HG03025 (cell line): ENCODE measurements at regions not wholly inside any gene's neighbourhood (a gene's known extent, or its start where the extent isn't known, plus 50 kb on each side); places are given as distances from the start of the nearest gene placed in this dataset.
"Not testable (repeated sequence)": the region's sequence is repeated elsewhere in the genome, so short reads cannot be mapped to it uniquely, and the experiment has no call there.

Experiments used
- ATAC-seq: cut with Tn5 transposase; IDR thresholded peaks from one replicate; pipeline ENCODE4 v1.9.1; 2021; ENCODE audit warnings: mild to moderate bottlenecking, moderate library complexity; ENCODE audit not compliant: unreplicated experiment, low FRiP score

DNA sequence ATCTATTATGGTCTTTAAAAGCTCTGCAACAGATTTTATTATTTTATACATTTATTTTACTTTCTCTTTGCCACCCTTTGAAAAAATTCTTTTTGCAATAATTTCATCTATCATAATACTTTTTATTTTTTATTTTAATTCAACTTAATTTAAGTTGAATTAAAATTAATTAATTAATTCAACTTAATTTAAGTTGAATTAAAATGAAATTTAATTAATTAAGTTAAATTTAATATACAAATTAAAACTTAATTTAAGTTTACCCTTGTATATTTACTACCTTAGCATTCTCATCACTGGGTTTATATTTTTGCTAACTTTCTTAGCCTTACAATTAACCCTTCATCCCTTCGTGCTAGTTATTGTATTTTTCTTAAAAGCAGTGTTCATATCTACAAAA, 301.4 kb downstream of the SLITRK5 start:
- no peak for ATAC-seq

DNA sequence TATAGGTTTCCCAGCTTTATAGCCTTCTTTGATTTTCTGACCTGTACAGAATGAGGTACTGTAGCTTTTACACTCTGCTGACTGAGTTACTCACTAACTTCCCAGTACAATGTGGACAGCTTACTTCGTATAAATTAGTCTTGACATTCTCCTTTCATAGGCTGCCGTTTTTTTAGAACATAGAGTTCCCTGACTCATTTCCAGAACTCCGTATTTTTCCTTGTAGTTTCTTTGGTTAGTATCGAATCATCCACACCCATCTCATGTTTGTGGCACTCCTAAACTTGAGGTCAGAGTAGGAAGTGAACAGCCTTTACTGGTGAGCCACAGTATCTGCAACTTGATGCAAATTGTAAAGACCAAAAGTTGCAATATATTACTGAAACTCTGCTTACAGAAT, 303.9 kb downstream of the SLITRK5 start:
- ATAC-seq, result no peak

DNA sequence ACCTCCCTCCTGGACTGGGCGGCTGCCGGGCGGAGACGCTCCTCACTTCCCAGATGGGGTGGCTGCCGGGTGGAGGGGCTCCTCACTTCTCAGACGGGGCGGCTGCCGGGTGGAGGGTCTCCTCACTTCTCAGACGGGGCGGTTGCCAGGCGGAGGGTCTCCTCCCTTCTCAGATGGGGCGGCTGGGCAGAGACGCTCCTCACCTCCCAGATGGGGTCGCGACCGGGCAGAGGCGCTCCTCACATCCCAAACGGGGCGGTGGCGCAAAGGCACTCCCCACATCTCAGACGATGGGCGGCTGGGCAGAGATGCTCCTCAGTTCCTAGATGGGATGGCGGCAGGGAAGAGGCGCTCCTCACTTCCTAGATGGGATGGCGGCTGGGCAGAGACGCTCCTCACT, 305.5 kb downstream of the SLITRK5 start:
- ATAC-seq, result not testable (repeated sequence)

DNA sequence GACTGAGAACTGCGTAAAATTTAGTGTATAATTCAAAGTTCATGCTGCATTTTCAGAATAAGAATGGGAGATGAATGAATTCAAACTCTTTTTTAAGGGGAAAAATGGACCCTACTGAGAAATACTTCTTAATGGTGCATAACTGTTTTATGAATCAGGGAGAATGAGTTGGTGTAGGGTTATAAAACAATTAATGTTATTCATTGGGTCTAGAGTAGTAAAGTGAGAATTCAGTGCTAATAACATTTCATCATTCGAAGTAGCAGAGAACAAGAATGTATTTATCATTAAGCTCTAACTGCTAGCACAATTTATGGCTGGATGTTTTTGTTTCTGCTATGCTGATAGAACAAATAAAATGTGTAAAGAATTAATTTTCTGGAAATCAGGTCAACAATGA, 310.2 kb downstream of the SLITRK5 start:
- ATAC-seq, result no peak

DNA sequence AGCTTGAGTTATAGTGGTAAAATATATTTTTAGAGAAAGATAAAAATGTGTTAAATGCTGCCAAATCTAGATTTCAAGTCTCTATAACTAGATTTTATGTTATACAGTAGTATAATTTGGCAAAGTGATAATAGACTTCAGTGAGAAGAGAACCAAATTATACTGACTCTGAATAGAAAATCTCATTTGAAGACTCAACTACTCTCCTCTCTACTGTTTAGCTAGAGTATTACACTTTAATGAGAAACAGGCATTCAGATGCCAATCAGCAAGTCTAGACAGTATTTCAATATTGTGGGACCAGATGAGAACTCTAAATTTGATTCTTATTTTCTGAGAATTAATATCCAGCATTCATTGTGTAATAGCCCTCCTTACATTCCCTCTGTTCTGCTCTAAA, 311.2 kb downstream of the SLITRK5 start:
- no peak for ATAC-seq

DNA sequence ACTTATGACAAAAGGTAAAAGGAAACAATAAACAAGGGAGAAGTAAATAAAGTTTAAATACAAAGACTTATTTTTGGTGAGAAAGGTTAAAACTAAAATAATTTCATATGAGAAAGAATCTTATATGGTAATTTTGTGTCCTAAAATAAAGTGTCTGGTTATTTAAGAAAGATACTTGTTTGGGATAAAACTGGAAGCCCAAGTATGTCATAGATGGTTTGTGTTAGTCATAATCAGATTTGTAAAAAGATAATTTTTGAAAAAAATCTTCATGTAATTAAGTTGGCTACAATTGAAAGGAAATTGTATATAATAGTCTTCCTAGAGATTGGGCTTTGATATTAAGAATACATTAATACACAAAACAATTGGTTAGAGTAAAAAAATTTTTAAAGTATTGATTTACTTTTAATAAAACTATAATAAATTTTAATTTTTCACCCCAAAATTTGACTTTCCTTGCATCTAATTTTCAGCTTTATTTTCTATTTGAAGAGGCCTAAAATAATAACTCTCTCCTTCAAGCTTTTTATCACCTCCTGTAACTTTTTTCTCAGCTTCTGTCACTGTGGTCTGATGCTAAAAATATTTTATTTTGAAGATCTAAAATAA, 315.6 kb downstream of the SLITRK5 start:
- no peak for ATAC-seq

DNA sequence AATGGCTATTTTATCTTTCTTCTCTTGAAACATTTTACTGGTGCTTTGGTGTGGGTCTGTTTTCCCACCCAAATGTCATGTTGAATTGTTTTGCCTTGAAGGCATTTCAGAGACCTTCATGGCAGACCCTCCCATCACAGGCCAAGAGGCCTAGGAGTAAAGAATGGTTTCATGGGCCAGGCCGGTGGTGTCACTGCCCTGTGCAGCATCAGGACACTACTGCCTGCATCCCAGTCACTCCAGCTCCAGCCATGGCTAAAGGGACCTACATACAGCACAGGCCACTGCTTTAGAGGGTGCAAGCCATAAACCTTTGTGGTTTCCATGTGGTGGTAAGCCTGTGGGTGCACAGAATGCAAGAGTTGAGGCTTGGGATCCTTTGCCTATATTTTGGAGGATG, 326.9 kb downstream of the SLITRK5 start:
- ATAC-seq, result no peak

DNA sequence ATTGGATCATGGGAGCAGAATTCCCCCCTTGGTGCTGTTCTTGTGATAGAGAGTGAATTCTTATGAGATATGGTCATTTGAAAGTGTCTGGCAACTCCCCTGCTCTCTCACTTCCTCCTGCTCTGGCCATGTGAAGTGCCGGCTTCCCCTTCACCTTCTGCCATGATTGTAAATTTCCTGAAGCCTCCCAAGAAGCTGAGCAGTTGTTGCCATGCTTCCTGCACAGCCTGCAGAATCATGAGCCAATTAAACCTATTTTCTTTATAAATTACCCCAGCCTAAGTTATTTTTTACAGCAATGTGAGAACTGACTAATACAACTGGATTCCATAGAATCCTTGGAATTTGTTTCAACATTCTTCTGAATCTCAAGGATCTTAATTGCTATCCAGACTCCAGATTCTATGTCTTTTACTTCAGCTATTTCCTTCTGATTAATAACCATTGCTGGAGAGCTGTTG, 328.1 kb downstream of the SLITRK5 start:
- ATAC-seq, result no peak

DNA sequence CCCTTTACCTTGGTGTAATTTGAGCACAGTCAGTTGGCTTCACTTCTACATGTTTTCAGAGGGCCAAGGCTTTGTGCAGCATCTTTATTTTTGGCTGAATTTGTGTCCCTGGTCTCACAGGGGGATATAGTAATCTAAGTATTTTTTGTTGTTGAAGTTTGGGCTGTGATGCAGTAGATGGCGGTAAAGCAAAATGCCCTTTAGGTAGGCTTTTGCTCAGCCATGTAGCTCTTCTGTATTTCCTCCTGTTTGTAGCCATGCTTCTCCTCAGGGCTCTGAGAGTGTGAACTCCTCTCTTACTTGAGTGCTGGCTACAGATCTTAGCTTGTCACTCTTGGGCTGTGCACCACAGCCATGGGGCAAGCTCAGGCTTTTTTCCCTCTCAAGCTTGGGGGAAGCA, 328.6 kb downstream of the SLITRK5 start:
- ATAC-seq, result no peak

DNA sequence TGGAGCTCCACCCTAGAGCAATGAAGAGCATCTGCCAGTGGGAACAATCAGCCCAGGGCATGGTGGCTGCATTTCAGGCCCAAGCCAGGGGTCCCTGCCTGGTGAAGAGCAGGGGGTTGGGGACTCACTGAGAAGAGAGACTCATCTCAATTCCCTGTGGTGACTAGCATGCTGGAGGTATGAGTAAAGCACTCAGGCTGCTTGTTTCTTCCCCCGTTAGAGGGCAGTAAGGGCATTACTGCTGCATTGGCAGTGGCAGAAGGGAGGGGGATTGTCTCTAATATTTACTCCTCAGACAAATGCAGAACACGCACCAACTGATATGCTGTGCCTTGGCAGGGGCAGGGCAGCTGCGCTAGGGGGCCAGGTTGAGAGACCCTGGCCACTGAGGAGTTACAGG, 329.1 kb downstream of the SLITRK5 start:
- no peak for ATAC-seq

DNA sequence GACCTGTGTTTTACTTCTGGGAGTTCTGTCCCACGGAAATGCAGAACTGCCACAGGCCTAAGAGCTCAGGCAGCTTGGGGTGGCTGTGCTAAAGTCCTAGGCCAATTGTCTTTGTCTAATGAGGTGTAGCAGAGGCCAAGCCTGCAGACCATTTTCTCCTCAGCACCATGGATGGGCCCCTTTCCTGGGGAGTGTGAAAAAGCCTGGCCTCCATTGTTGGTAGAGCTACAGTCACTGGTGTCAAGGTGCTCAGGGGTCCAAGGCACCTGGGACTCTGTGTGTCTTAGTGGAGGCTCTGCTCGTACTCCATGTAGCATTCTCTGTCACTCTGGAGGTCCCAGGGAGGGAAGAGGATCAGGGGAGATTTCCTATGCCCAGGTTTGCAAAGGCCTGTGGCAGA, 329.6 kb downstream of the SLITRK5 start:
- no peak for ATAC-seq

DNA sequence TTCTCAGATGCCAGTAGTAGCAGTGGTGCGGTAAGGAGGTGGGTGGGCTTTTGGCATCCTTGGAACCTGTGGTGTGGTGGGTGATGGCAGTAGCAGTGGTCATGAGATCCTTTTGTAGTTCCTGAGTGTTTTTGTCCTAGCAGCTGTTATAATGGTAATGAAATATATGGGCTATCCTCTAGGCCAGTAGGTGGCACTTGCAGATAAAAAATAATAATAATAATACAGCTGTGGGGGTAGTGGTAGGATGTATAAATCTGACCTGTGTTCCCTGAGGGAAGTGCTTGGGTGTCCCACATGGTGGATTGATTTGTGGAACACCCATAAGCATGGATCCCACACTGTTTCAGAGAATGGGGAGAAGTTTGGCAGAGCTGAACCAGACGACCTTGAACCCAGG, 334.0 kb downstream of the SLITRK5 start:
- ATAC-seq, result no peak

DNA sequence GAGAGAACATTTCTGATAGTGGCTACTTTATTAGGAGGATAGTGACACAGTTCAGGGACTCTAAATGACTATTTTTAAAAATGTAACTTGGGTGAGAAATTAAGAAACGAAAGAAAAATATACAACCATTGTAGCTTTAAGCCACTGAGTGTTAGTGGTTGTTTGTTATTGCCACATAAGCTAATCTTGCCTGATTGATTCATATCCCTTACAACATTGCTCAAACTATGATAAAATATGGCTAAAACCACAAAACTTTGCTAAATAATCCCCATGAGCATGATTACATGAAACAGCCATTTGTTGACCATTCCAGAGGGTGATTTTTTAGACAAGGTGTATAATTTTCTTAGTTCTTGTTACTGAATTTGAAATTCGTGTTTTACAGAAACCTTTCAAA, 343.4 kb downstream of the SLITRK5 start:
- ATAC-seq, result no peak

DNA sequence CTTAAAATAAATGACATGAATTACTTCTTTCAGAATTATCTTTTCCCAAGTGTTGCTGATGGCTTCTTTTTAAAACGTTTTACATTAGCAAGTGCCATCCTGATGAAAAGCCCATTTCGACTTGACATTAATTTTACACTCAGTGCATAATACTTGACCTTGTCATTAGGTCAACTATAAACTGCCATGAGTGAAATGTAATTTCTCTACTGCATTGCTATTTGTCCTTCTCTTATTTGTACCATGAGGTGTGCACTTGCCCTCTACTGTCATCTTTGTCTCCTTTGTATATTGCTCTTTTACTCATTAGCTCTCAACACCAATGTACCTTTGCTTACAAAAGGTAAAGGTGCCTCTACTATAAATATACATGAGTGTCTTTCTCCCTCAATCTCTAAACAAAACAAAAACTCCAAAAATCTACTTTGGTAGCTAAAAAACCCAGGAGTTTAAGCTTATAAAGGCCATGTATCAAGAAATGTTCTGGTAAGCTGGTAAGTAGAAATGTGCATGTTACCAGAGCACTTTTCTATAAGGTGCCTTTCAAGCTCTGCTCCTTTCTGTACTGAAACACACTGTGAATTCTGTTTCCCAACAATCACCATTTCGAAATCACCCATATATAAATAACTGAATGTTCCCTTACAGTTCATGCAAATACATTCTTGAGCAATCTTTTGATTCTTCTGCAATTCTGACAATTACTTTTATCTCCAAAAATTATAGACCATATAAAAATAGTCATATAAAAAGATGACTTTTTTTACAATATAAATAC, 351.4 kb downstream of the SLITRK5 start:
- no peak for ATAC-seq

DNA sequence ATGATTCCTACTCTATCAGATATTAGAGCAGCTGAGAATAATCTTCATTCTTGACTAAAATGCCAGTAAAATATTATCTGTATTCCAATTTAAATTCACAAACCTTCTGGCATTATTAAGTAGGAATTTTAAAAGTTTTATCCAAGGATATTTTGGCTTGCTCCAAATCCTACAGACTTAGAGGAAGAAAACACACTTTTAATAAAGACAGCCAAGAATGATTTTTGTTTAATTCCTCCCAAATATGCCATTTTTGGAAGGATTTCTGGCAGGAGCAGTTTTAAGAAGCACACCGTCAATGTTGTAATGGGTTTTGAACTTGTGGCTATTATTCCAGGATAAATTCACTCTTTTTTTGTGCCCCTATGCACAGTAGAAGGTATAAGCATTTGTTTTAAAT, 355.1 kb downstream of the SLITRK5 start:
- ATAC-seq, result no peak

DNA sequence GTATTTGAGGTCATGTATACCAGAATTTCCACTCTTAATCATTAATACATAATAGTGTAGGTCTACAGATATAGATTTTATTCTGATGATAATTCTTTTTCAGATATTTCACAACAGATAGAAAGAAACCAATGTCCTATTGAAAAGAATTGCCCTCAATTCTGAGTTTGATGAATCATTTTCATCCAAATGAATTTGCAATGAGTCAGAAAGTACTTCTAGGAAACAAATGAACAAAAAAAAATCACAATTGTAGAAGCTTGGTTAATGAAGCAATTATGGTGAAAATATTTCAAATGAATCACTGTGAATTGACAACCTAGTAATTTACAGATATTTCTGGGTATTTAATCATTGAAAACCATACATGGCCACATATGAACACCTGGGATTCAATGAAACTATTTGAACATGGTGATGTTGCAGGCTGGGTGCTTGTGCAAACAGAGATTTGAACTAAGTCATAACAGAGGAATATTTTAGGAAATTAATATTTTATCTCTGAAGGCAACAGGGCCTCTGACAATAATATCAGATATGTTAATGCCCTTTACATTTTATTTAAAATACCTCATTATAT, 360.9 kb downstream of the SLITRK5 start:
- no peak for ATAC-seq

DNA sequence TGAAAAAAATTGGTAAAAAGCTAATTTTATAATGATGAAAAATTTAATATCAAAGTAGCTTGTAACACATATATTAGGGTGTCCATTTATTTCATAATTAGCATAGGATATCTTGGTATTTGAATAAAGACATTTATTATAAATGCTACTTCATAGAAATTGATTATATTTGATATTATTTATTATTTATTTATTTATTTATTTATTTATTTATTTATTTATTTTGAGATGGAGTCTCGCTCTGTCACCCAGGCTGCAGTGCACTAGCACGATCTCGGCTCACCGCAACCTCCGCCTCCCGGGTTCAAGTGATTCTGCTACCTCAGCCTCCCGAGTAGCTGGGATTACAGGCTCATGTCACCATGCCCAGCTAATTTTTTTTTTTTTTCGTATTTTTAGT, 365.0 kb downstream of the SLITRK5 start:
- not testable (repeated sequence) for ATAC-seq

DNA sequence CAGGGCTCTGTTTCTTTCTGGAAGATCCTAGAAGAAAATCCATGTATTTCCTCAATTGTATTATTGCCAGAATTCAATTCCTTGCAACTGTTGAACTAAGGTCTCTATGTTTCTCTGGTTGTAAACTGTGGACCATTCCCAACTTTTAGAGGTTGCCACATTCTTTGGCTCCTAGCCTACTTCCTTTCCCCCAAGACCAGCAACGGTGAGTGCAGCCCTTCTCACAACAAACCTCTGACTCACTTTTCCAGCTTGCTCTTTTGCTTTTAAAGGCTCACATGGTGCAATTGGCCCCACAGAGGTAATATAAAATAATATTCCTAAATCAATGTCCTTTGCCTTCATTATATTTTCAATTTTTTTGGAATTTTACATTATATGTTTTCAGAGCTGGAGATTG, 371.3 kb downstream of the SLITRK5 start:
- no peak for ATAC-seq

DNA sequence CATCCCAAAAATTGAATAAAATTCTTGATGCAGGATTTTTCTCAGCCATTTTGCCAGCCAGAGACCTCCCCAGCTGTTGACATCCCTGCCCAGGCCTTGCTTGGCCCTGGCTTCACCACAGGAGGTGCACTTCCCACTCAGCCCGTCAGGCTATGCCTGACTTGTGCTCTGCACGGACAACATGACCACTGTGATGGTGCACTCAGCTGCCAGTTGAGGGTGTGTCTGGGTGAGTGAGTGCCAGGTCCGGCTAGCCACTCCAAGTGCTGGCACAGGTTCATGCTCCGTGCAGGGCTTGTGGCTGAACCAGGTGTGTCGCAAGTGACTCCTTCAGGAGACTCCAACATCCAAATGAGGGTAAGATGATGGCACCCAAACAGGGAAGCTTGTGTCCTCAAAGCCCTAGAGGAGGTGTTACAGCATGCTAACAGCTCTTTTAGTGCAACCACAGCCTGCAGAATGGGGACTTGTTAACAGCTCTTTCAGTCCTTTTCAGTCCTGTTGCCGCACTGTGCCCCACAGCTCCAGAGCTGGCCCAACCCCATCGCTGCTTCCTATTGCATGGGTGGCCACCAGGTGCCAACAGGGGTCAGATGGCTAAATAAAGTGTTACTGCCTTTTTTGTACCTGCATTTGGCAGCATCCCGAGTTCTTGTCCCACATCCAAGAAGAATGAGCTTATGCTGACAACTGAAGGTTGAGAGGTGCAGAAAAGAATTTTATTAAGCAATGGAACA, 380.7 kb downstream of the SLITRK5 start:
- no peak for ATAC-seq

DNA sequence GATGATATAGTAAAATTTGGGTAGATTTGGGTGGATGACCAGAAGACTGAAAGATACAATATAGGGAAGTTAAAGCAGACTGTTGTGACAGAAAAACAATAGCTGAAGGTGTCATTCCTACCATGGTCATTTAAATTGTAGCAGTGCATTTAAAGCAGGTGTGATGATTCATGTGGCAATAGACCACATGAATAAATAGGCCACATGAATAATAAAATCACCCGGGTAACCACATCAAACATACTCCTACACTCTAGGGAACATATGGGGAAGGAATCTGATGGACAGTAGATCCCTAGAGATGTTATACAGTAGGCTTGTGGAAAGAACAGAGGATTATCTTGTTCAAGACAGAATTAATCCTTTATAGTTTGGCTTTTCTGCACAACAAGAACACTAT, 392.6 kb downstream of the SLITRK5 start:
- no peak for ATAC-seq

DNA sequence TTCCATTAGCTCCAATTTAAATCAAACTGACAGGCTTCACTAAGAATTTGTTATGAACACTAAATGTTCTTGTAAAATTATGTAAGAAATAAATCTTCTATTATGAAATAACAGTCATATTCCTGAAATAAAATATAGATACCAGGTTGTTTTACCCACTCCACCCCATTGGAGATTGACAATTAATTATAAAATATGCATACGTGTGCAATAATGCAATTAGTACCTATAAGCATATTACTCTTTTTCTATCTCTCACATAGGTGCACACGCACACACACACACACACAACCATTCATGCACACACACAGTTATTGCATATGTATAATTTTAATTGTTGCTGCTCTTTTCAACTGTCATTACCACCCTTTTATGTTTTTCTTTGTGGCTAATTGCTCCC, 395.7 kb downstream of the SLITRK5 start:
- ATAC-seq, result no peak
